ENCODE measurements at regions not wholly inside any gene's neighbourhood (a gene's known extent, or its start where the extent isn't known, plus 50 kb on each side); places are given as distances from the start of the nearest gene placed in this dataset.

- intact Hi-C loops (cut with DNase I), result no loop called here
- Histone ChIP-seq H3K9ac (ENCODE audit: low read length in 3 of 3) (no peak overlapping the region), H3K4me1 (ENCODE audit: control insufficient read depth in 2 of 3, insufficient read depth in 2 of 3, low read depth in 1 of 3, low read length in 3 of 3) (no peaks in the 10 kb centered on the region), H3K27ac (ENCODE audit: low read depth in 2 of 2, low read length in 2 of 2) (no peak overlapping the region), H3K36me3 (ENCODE audit: control insufficient read depth in 2 of 3, insufficient read depth in 3 of 3, low read length in 3 of 3) (no peaks in the 10 kb centered on the region), H3K27me3 (ENCODE audit: control insufficient read depth, insufficient read depth, low read length) (no peaks in the 10 kb centered on the region), H3K4me3 (ENCODE audit: low read length in 3 of 3) (no peak overlapping the region), H3K9me3 (ENCODE audit: control insufficient read depth in 2 of 3, insufficient read depth in 1 of 3, low read length in 3 of 3) (peaks cover 0 to 2% (median 0%) of the 10 kb centered on the region in 3 donors)
- no peak for FAIRE-seq
- TF ChIP-seq CTCF (IDR thresholded peaks at IDR 0.05; ENCODE audit: borderline replicate concordance, extremely low read depth, insufficient read depth), result no peak
- no peak for DNase-seq
These were observed 167.3 kb upstream of the NDN start for GRCh38 chr15:23854203-23854911.

DNA sequence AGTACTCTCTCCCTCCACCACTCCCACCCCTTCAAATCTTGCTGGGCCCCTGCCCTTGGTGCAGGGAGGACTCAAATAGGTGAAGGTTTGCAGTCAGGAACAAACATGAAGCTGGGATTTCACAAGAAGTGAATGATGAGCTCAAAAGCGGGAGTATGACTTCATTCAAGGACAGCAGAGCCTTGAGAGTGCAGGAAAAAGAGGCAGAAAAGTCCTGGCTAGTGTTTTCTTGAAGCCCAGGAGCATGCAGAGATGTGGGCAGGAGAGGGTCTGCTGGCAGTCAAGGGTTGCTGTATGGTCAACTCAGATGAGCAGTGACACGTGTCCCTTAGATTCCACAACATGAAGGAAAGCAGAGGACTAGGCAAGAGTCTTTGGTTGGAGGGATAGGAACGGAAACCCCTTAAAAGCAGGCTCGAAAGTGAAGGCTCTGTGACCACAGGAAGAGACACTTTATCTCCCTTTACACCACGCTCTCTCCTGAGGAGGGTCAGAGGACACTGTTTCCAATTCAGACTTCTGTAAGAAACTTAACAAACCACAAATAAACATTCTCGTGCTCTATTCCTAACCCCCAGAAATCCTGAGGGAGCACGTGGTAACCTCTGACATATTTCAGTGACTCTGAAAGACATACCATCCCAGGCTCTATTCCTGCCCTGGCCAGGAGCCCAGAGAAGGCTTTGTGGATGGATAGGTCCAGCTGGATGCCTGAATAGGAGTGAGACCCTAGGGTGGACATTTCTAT lies 168.0 kb upstream of the NDN start:
- Histone ChIP-seq H3K4me1 (ENCODE audit: control insufficient read depth in 2 of 3, insufficient read depth in 2 of 3, low read depth in 1 of 3, low read length in 3 of 3) (no peaks in the 10 kb centered on the region), H3K27me3 (ENCODE audit: control insufficient read depth, insufficient read depth, low read length) (no peaks in the 10 kb centered on the region), H3K36me3 (ENCODE audit: control insufficient read depth in 2 of 3, insufficient read depth in 3 of 3, low read length in 3 of 3) (no peaks in the 10 kb centered on the region), H3K9ac (ENCODE audit: low read length in 3 of 3) (no peak overlapping the region), H3K9me3 (ENCODE audit: control insufficient read depth in 2 of 3, insufficient read depth in 1 of 3, low read length in 3 of 3) (peaks cover 0 to 2% (median 0%) of the 10 kb centered on the region in 3 donors), H3K27ac (ENCODE audit: low read depth in 2 of 2, low read length in 2 of 2) (no peak overlapping the region), H3K4me3 (ENCODE audit: low read length in 3 of 3) (no peak overlapping the region)
- FAIRE-seq (no peak), DNase-seq (no peak)
- intact Hi-C loops (cut with DNase I), result no loop called here
- no peak for TF ChIP-seq CTCF (IDR thresholded peaks at IDR 0.05; ENCODE audit: borderline replicate concordance, extremely low read depth, insufficient read depth)

- H3K4me3 ChIP-seq (ENCODE audit: low read length in 3 of 3), result no peak overlapping the region
- no peaks in the 10 kb centered on the region for H3K27me3 ChIP-seq (ENCODE audit: control insufficient read depth, insufficient read depth, low read length)
- no peak for TF ChIP-seq CTCF (IDR thresholded peaks at IDR 0.05; ENCODE audit: borderline replicate concordance, extremely low read depth, insufficient read depth)
- H3K36me3 ChIP-seq (ENCODE audit: control insufficient read depth in 2 of 3, insufficient read depth in 3 of 3, low read length in 3 of 3), result no peaks in the 10 kb centered on the region
- H3K9ac ChIP-seq (ENCODE audit: low read length in 3 of 3), result no peak overlapping the region
- FAIRE-seq, result no peak
- intact Hi-C loops (cut with DNase I), result no loop called here
- DNase-seq, result no peak
- no peak overlapping the region for H3K27ac ChIP-seq (ENCODE audit: low read depth in 2 of 2, low read length in 2 of 2)
- H3K4me1 ChIP-seq (ENCODE audit: control insufficient read depth in 2 of 3, insufficient read depth in 2 of 3, low read depth in 1 of 3, low read length in 3 of 3), result no peaks in the 10 kb centered on the region
- peaks cover 0 to 2% (median 0%) of the 10 kb centered on the region in 3 donors for H3K9me3 ChIP-seq (ENCODE audit: control insufficient read depth in 2 of 3, insufficient read depth in 1 of 3, low read length in 3 of 3)
These were observed 168.8 kb upstream of the NDN start for GRCh38 chr15:23855947-23856346.

Measured in kidney (tissue), 13 donors.